Islet of Langerhans (tissue), 1 donor: ENCODE measurements at regions not wholly inside any gene's neighbourhood (a gene's known extent, or its start where the extent isn't known, plus 50 kb on each side); places are given as distances from the start of the nearest gene placed in this dataset.

Source experiments
- FAIRE-seq: peaks from one replicate; lab custom pipeline; 2011; peaks lifted over from hg19 to GRCh38; lab: Jason Lieb, UNC

- FAIRE-seq, result no peak
Measured at GRCh38 chr4:58205446-58206235, 1095.5 kb upstream of the IGFBP7 start.

GRCh38 chr4:58192217-58192616 lies 1082.0 kb upstream of the IGFBP7 start:
- FAIRE-seq, result no peak

- FAIRE-seq, result no peak
Measured at GRCh38 chr4:58191109-58191508, 1080.9 kb upstream of the IGFBP7 start.

GRCh38 chr4:58188316-58188715 lies 1078.1 kb upstream of the IGFBP7 start:
- no peak for FAIRE-seq

- FAIRE-seq, result no peak
Measured at GRCh38 chr4:58175024-58175423, 1064.8 kb upstream of the IGFBP7 start.

- FAIRE-seq, result no peak
Measured at GRCh38 chr4:58166490-58166889, 1056.3 kb upstream of the IGFBP7 start.

GRCh38 chr4:58163156-58163555 lies 1053.0 kb upstream of the IGFBP7 start:
- no peak for FAIRE-seq

- FAIRE-seq, result no peak
Measured at GRCh38 chr4:58149404-58150085, 1039.4 kb upstream of the IGFBP7 start.

- FAIRE-seq, result no peak
Measured at GRCh38 chr4:58144721-58145120, 1034.5 kb upstream of the IGFBP7 start.

GRCh38 chr4:58138786-58139668 lies 1028.8 kb upstream of the IGFBP7 start:
- no peak for FAIRE-seq

GRCh38 chr4:58136604-58137003 lies 1026.4 kb upstream of the IGFBP7 start:
- no peak for FAIRE-seq

- FAIRE-seq, result no peak
Measured at GRCh38 chr4:58127680-58128079, 1017.5 kb upstream of the IGFBP7 start.

GRCh38 chr4:58119298-58119697 lies 1009.1 kb upstream of the IGFBP7 start:
- no peak for FAIRE-seq

- no peak for FAIRE-seq
Measured at GRCh38 chr4:58113126-58113525, 1002.9 kb upstream of the IGFBP7 start.

GRCh38 chr4:58111818-58112217 lies 1001.6 kb upstream of the IGFBP7 start:
- no peak for FAIRE-seq

- FAIRE-seq, result no peak
Measured at GRCh38 chr4:58093352-58093751, 983.2 kb upstream of the IGFBP7 start.

- no peak for FAIRE-seq
Measured at GRCh38 chr4:58090539-58090938, 980.4 kb upstream of the IGFBP7 start.

GRCh38 chr4:58081356-58081755 lies 971.2 kb upstream of the IGFBP7 start:
- no peak for FAIRE-seq

GRCh38 chr4:58075724-58076123 lies 965.5 kb upstream of the IGFBP7 start:
- no peak for FAIRE-seq

- FAIRE-seq, result no peak
Measured at GRCh38 chr4:58074382-58074781, 964.2 kb upstream of the IGFBP7 start.

GRCh38 chr4:58070726-58071125 lies 960.5 kb upstream of the IGFBP7 start:
- FAIRE-seq, result no peak

GRCh38 chr4:58064653-58065052 lies 954.5 kb upstream of the IGFBP7 start:
- FAIRE-seq, result no peak
